IMR-90 (cell line): ENCODE measurements at regions not wholly inside any gene's neighbourhood (a gene's known extent, or its start where the extent isn't known, plus 50 kb on each side); places are given as distances from the start of the nearest gene placed in this dataset.

ENCODE experiments used
- ATAC-seq: fragments of 200-7000 bp; cut with Tn5 transposase; 2 replicates; pipeline ENCODE4 v1.9.1; 2020; ENCODE audit warnings: low read depth, mild to moderate bottlenecking, moderate library complexity
- BruUV-seq: library from RNA; stranded (reverse); fragments of 400-500 nt; replicated peaks from 2 replicates; lab custom pipeline; 2021; lab: Mats Ljungman, UMichigan
- CTCF ChIA-PET: fragments of 300-600 bp; formaldehyde crosslinking; extraction: SDS; loops from one replicate; lab custom pipeline; 2021; ENCODE audit warnings: antibody characterized with exemption; lab: Yijun Ruan, JAX
- POLR2A ChIA-PET: fragments of 300-600 bp; sonication (Branson Sonifier 250); formaldehyde crosslinking; loops from one replicate; lab custom pipeline; 2022; ENCODE audit warnings: antibody characterized with exemption; ENCODE audit not compliant: unreplicated experiment; lab: Charles Lee
- DNase-seq: peaks from one replicate; pipeline ENCODE4 v3.0.0; 2013
- H2AFZ ChIP-seq: replicated peaks from 2 replicates; pipeline ENCODE3; 2013; ENCODE audit warnings: low read length, mild to moderate bottlenecking; ENCODE audit not compliant: poor library complexity
- H2AK5ac ChIP-seq: 2 replicates; pipeline ENCODE4 v1.6.1; 2013; ENCODE audit warnings: low read depth, low read length, inconsistent platforms
- H2AK9ac ChIP-seq: replicated peaks from 2 replicates; pipeline ENCODE3; 2013; ENCODE audit warnings: mild to moderate bottlenecking, low read depth, low read length, moderate library complexity; ENCODE audit not compliant: poor library complexity
- H2BK120ac ChIP-seq: 2 replicates; pipeline ENCODE4 v1.6.1; 2013; ENCODE audit warnings: low read depth, low read length, inconsistent platforms
- H2BK15ac ChIP-seq: 3 replicates; pipeline ENCODE4 v1.6.1; 2013; ENCODE audit warnings: low read depth, low read length, inconsistent platforms
- H2BK20ac ChIP-seq: 2 replicates; pipeline ENCODE4 v1.6.1; 2013; ENCODE audit warnings: low read depth, mild to moderate bottlenecking, inconsistent platforms, low read length, moderate library complexity
- H2BK5ac ChIP-seq: 2 replicates; pipeline ENCODE4 v1.6.1; 2013; ENCODE audit warnings: mild to moderate bottlenecking, low read depth, low read length, inconsistent platforms; ENCODE audit not compliant: poor library complexity, severe bottlenecking
- H3K14ac ChIP-seq: replicated peaks from 2 replicates; pipeline ENCODE4 v1.6.1; 2013; ENCODE audit warnings: low read depth, low read length, inconsistent platforms
- H3K18ac ChIP-seq: 2 replicates; pipeline ENCODE4 v1.6.1; 2013; ENCODE audit warnings: low read depth, low read length, control low read depth
- H3K23ac ChIP-seq: 2 replicates; pipeline ENCODE4 v1.6.1; 2013; ENCODE audit warnings: low read depth, low read length, inconsistent platforms
- H3K27ac ChIP-seq: 2 replicates; pipeline ENCODE4 v1.5.1; 2013; ENCODE audit warnings: mild to moderate bottlenecking, control low read depth, low read length; ENCODE audit not compliant: insufficient read depth
- H3K27me3 ChIP-seq: 2 replicates; pipeline ENCODE4 v1.6.1; 2013; ENCODE audit warnings: low read length; ENCODE audit not compliant: control insufficient read depth, insufficient read depth
- H3K36me3 ChIP-seq: 2 replicates; pipeline ENCODE4 v1.6.1; 2013; ENCODE audit warnings: low read length, mixed read lengths; ENCODE audit not compliant: control insufficient read depth, insufficient read depth
- H3K4ac ChIP-seq: 2 replicates; pipeline ENCODE4 v1.6.1; 2013; ENCODE audit warnings: low read depth, low read length, inconsistent platforms
- H3K4me1 ChIP-seq: 2 replicates; pipeline ENCODE4 v1.6.1; 2013; ENCODE audit warnings: low read length, mixed read lengths; ENCODE audit not compliant: control insufficient read depth, insufficient read depth
- H3K4me2 ChIP-seq: 2 replicates; pipeline ENCODE4 v1.6.1; 2013; ENCODE audit warnings: low read depth, mild to moderate bottlenecking, control low read depth, low read length, moderate library complexity
- H3K4me3 ChIP-seq: 2 replicates; pipeline ENCODE4 v1.5.1; 2013; ENCODE audit warnings: low read depth, mild to moderate bottlenecking, control low read depth, low read length, moderate library complexity; ENCODE audit not compliant: insufficient read depth
- H3K56ac ChIP-seq: 2 replicates; pipeline ENCODE4 v1.6.1; 2013; ENCODE audit warnings: low read length, inconsistent platforms; ENCODE audit not compliant: insufficient read depth; ENCODE audit errors: extremely low read depth
- H3K79me1 ChIP-seq, 2 experiments: 2 replicates each; pipeline ENCODE4 v1.6.1; 2013; ENCODE audit warnings: low read length in 2 of 2, inconsistent platforms in 1 of 2, low read depth in 1 of 2
- H3K9ac ChIP-seq: 2 replicates; pipeline ENCODE4 v1.6.1; 2013; ENCODE audit warnings: low read depth, low read length, control low read depth
- H3K9me1 ChIP-seq: 2 replicates; pipeline ENCODE4 v1.6.1; 2013; ENCODE audit warnings: low read length, inconsistent platforms; ENCODE audit not compliant: insufficient read depth
- H3K9me3 ChIP-seq: 2 replicates; pipeline ENCODE4 v1.6.1; 2013; ENCODE audit warnings: low read length; ENCODE audit not compliant: control insufficient read depth, insufficient read depth
- H4K20me1 ChIP-seq: 2 replicates; pipeline ENCODE4 v1.6.1; 2013; ENCODE audit warnings: low read length, inconsistent platforms; ENCODE audit not compliant: insufficient read depth
- H4K5ac ChIP-seq: 2 replicates; pipeline ENCODE4 v1.6.1; 2013; ENCODE audit warnings: mild to moderate bottlenecking, low read depth, low read length, control low read depth
- H4K8ac ChIP-seq, 2 experiments: 2 replicates each; pipeline ENCODE4 v1.6.1; 2013; ENCODE audit warnings: low read depth in 2 of 2, low read length in 2 of 2, control low read depth in 1 of 2, inconsistent platforms in 1 of 2
- H4K91ac ChIP-seq: 2 replicates; pipeline ENCODE4 v1.6.1; 2013; ENCODE audit warnings: low read depth, low read length, inconsistent platforms; ENCODE audit not compliant: insufficient read depth
- BHLHE40 ChIP-seq: fragments of 150-350 bp; IDR thresholded peaks from 2 replicates; pipeline ENCODE4 v1.6.1; 2016; ENCODE audit warnings: mild to moderate bottlenecking, low read depth, low read length
- CEBPB ChIP-seq: IDR thresholded peaks from 2 replicates; pipeline ENCODE4 v1.6.1; 2012; ENCODE audit warnings: low read depth, low read length, improper control_type of control experiment
- CHD1 ChIP-seq: IDR thresholded peaks from 2 replicates; pipeline ENCODE4 v1.6.1; 2012; ENCODE audit warnings: low read depth, low read length, improper control_type of control experiment
- ELK1 ChIP-seq: fragments of 150-350 bp; IDR thresholded peaks from 2 replicates; pipeline ENCODE4 v1.6.1; 2016; ENCODE audit warnings: low read depth, mild to moderate bottlenecking, low read length, moderate library complexity, borderline replicate concordance
- FOS ChIP-seq: fragments of 150-350 bp; IDR thresholded peaks from 2 replicates; pipeline ENCODE4 v1.6.1; 2016; ENCODE audit warnings: low read depth, low read length
- MAFK ChIP-seq: IDR thresholded peaks from 2 replicates; pipeline ENCODE4 v1.6.1; 2012; ENCODE audit warnings: low read depth, low read length, improper control_type of control experiment
- RAD21 ChIP-seq: IDR thresholded peaks from 2 replicates; pipeline ENCODE4 v1.6.1; 2012; ENCODE audit warnings: low read length, improper control_type of control experiment
- RCOR1 ChIP-seq: IDR thresholded peaks from 2 replicates; pipeline ENCODE4 v1.6.1; 2012; ENCODE audit warnings: mild to moderate bottlenecking, low read length, improper control_type of control experiment; ENCODE audit not compliant: insufficient replicate concordance
- SMC3 ChIP-seq: fragments of 150-350 bp; IDR thresholded peaks from 2 replicates; pipeline ENCODE4 v1.6.1; 2016; ENCODE audit warnings: low read depth, mild to moderate bottlenecking, antibody characterized with exemption, low read length, moderate library complexity
- WGBS, 2 experiments: methylation state at CpG; one replicate each; pipeline versions ENCODE4 v1.1.5 to v1.1.7; 2013; ENCODE audit warnings: missing lambda C conversion rate in 2 of 2; ENCODE audit not compliant: insufficient read length in 1 of 2; ENCODE audit errors: extremely low coverage in 2 of 2; 5-methylcytosine and 5-hydroxymethylcytosine counted together
- dilution Hi-C: fragments of 300-500 bp; cut with HindIII; formaldehyde crosslinking; loops from one replicate; pipeline ENCODE4 v1.14.3; 2018; ENCODE audit warnings: low sequenced_read_pairs; ENCODE audit not compliant: unreplicated experiment
- in situ Hi-C: fragments of 300-500 bp; cut with MboI; formaldehyde crosslinking; loops from 3 replicates; pipeline ENCODE4 v1.14.3; 2019; ENCODE audit warnings: low sequenced_read_pairs, inconsistent platforms, mixed read lengths
- intact Hi-C: fragments of 100-400 bp; cut with micrococcal nuclease; formaldehyde crosslinking; loops from 2 replicates; pipeline ENCODE4 v1.10.0; 2022
- TF ChIP-seq, protein P1 (sequence below): conservative IDR thresholded peaks from 2 replicates; pipeline ENCODE4 v1.5.1; 2012; ENCODE audit warnings: mild to moderate bottlenecking, low read depth, low read length, improper control_type of control experiment
- TF ChIP-seq, protein P2 (sequence below): fragments of 150-350 bp; IDR thresholded peaks from 2 replicates; pipeline ENCODE4 v1.6.1; 2017; ENCODE audit warnings: mild to moderate bottlenecking, antibody characterized with exemption, low read length, low read depth

GRCh38 chr5:74384851-74385250 lies 255.7 kb downstream of the ENC1 start:
- H3K27me3 ChIP-seq: peaks cover 3% of the 10 kb centered on the region
- no peak overlapping the region for H2BK5ac ChIP-seq
- no peak overlapping the region for H2AK5ac ChIP-seq
- no peaks in the 10 kb centered on the region for H3K36me3 ChIP-seq
- H3K14ac ChIP-seq: no peak overlapping the region
- no peaks in the 10 kb centered on the region for H3K9me3 ChIP-seq
- H4K20me1 ChIP-seq: no peaks in the 10 kb centered on the region
- ChIA-PET CTCF (no interaction called here), POLR2A (no interaction called here)
- no peak for DNase-seq
- no peak overlapping the region for H2AFZ ChIP-seq
- no TSS peak for BruUV-seq
- H4K91ac ChIP-seq: no peak overlapping the region
- in situ Hi-C loops: no loop called here
- intact Hi-C loops: no loop called here
- no peak overlapping the region for H3K9ac ChIP-seq
- TF ChIP-seq, protein P1, sequence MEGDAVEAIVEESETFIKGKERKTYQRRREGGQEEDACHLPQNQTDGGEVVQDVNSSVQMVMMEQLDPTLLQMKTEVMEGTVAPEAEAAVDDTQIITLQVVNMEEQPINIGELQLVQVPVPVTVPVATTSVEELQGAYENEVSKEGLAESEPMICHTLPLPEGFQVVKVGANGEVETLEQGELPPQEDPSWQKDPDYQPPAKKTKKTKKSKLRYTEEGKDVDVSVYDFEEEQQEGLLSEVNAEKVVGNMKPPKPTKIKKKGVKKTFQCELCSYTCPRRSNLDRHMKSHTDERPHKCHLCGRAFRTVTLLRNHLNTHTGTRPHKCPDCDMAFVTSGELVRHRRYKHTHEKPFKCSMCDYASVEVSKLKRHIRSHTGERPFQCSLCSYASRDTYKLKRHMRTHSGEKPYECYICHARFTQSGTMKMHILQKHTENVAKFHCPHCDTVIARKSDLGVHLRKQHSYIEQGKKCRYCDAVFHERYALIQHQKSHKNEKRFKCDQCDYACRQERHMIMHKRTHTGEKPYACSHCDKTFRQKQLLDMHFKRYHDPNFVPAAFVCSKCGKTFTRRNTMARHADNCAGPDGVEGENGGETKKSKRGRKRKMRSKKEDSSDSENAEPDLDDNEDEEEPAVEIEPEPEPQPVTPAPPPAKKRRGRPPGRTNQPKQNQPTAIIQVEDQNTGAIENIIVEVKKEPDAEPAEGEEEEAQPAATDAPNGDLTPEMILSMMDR: no peak
- TF ChIP-seq CHD1 (no peak), SMC3 (no peak), MAFK (no peak), RCOR1 (no peak), CEBPB (no peak), ELK1 (no peak), FOS (no peak), BHLHE40 (no peak), RAD21 (no peak)
- TF ChIP-seq, protein P2, sequence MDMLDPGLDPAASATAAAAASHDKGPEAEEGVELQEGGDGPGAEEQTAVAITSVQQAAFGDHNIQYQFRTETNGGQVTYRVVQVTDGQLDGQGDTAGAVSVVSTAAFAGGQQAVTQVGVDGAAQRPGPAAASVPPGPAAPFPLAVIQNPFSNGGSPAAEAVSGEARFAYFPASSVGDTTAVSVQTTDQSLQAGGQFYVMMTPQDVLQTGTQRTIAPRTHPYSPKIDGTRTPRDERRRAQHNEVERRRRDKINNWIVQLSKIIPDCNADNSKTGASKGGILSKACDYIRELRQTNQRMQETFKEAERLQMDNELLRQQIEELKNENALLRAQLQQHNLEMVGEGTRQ: no peak
- H4K8ac ChIP-seq: no peak overlapping the region
- dilution Hi-C loops: no loop called here
- ATAC-seq: no peak
- no peak overlapping the region for H3K56ac ChIP-seq
- no peak overlapping the region for H2BK15ac ChIP-seq
- H3K18ac ChIP-seq: no peak overlapping the region
- no peak overlapping the region for H2AK9ac ChIP-seq
- no peak overlapping the region for H3K4ac ChIP-seq
- H2BK20ac ChIP-seq: no peak overlapping the region
- H3K4me2 ChIP-seq: no peak overlapping the region
- no peak overlapping the region for H3K4me3 ChIP-seq
- peaks cover 2% of the 10 kb centered on the region; the same call in 1 of the 2 replicates for H3K4me1 ChIP-seq
- no peak overlapping the region for H2BK120ac ChIP-seq
- H3K79me1 ChIP-seq: no peaks in the 10 kb centered on the region
- no CpG with 5 or more reads among the region's 2 CpGs for whole genome bisulfite sequencing, 2 experiments
- H3K9me1 ChIP-seq: peaks cover 12% of the 10 kb centered on the region; the same call in 1 of the 2 replicates
- no peak overlapping the region for H3K27ac ChIP-seq
- no peak overlapping the region for H4K5ac ChIP-seq
- no peak overlapping the region for H3K23ac ChIP-seq
